ENCODE measurements at regions not wholly inside any gene's neighbourhood (a gene's known extent, or its start where the extent isn't known, plus 50 kb on each side); places are given as distances from the start of the nearest gene placed in this dataset.

DNA sequence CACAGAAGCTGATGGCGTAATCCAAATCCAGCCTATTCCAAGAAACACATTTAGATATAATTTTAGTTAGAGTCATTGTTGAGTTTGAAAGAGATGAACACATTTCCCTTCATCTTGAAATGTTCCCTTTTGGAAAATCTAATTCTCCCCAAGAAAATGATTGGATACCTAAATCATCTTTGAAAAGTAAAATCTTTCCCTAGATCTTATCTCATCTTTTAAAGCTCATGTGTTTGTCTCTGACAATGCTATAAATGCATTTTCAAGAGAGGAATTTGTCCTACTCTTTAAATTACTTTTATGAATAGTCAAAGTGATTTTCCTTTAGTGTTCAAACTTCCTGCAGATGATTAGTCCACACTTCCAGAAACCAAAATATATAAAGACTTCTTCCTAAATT, 82.6 kb upstream of the CNTN6 start:
- H3K4me3 ChIP-seq (ENCODE audit: low read depth, low read length), result no peak overlapping the region
- TF ChIP-seq, protein P1, sequence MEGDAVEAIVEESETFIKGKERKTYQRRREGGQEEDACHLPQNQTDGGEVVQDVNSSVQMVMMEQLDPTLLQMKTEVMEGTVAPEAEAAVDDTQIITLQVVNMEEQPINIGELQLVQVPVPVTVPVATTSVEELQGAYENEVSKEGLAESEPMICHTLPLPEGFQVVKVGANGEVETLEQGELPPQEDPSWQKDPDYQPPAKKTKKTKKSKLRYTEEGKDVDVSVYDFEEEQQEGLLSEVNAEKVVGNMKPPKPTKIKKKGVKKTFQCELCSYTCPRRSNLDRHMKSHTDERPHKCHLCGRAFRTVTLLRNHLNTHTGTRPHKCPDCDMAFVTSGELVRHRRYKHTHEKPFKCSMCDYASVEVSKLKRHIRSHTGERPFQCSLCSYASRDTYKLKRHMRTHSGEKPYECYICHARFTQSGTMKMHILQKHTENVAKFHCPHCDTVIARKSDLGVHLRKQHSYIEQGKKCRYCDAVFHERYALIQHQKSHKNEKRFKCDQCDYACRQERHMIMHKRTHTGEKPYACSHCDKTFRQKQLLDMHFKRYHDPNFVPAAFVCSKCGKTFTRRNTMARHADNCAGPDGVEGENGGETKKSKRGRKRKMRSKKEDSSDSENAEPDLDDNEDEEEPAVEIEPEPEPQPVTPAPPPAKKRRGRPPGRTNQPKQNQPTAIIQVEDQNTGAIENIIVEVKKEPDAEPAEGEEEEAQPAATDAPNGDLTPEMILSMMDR (IDR thresholded peaks at IDR 0.05; ENCODE audit: low read depth, low read length, missing control alignments), result no peak

GRCh38 chr3:1015826-1016225, 77.0 kb upstream of the CNTN6 start:
- TF ChIP-seq, protein P1 (IDR thresholded peaks at IDR 0.05; ENCODE audit: low read depth, low read length, missing control alignments), result no peak

More for the DNA sequence above, 82.6 kb upstream of the CNTN6 start:
- no peak for DNase-seq (ENCODE audit: low read depth)

DNA sequence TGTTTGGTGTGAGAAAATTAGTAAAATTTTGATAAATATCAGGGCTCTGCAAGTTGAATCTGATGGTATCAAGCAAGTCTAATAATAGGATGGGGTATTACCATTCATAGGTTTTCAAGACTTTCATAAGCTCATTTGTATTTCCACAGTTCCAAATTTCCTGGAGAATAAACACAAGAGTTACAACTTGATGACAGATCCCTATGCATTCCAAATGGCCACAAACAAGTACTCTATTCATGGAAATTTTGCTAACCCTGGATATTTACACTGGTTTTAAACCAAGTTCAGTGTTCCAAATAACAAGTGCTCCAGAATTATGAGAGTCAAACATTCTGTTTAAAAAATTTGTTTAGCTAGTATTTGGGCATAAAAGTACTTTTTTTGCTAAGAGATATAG, 75.0 kb upstream of the CNTN6 start:
- TF ChIP-seq, protein P1 (IDR thresholded peaks at IDR 0.05; ENCODE audit: low read depth, low read length, missing control alignments), result no peak
- H3K4me3 ChIP-seq (ENCODE audit: low read depth, low read length), result no peak overlapping the region
- DNase-seq (ENCODE audit: low read depth), result no peak

More at GRCh38 chr3:1015826-1016225, 77.0 kb upstream of the CNTN6 start:
- no peak overlapping the region for H3K4me3 ChIP-seq (ENCODE audit: low read depth, low read length)
- no peak for DNase-seq (ENCODE audit: low read depth)

GRCh38 chr3:1019157-1019556, 73.7 kb upstream of the CNTN6 start:
- DNase-seq (ENCODE audit: low read depth), result no peak
- no peak overlapping the region for H3K4me3 ChIP-seq (ENCODE audit: low read depth, low read length)
- TF ChIP-seq, protein P1 (IDR thresholded peaks at IDR 0.05; ENCODE audit: low read depth, low read length, missing control alignments), result no peak

DNA sequence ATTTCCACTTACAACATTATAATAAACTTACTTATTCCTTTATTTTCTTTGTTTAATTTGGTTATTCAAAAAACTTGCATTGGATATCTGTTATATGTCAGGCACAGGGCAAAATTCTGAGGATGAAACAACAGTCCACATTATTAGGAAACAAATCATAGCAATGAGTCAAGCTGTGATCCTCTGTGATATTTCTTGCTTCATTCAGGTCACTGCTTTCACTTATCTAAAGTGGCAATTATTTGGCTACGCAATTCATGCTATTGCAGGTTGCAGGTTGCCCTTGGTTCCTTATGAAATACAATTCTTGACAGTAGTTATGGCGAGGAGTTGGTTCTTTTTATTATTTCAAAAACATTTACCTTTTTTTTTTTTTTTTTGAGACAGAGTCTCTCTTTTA, 66.4 kb upstream of the CNTN6 start:
- TF ChIP-seq, protein P1 (IDR thresholded peaks at IDR 0.05; ENCODE audit: low read depth, low read length, missing control alignments), result no peak
- H3K4me3 ChIP-seq (ENCODE audit: low read depth, low read length), result no peak overlapping the region
- no peak for DNase-seq (ENCODE audit: low read depth)

GRCh38 chr3:1036207-1036826, 56.5 kb upstream of the CNTN6 start:
- no peak for DNase-seq (ENCODE audit: low read depth)
- TF ChIP-seq, protein P1 (IDR thresholded peaks at IDR 0.05; ENCODE audit: low read depth, low read length, missing control alignments), result no peak
- no peak overlapping the region for H3K4me3 ChIP-seq (ENCODE audit: low read depth, low read length)

DNA sequence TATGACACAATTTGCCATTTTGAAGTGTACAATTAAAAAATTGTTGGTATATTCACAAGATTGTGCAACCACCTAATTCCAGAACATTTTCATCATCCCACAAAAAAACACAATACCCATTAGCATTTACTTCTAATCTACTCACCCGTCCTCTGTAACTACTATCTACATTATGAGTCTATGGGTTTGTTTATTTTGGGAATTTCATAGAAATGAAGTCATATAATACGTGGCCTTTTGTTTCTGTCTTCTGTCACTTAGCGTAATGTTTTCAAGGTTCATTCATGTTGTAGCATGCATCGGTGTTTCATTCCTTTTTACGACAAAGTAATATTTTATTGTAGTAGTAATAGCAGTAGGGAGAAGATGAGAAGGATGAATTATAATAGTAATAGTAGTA, 55.2 kb upstream of the CNTN6 start:
- no peak for DNase-seq (ENCODE audit: low read depth)
- no peak overlapping the region for H3K4me3 ChIP-seq (ENCODE audit: low read depth, low read length)
- TF ChIP-seq, protein P1 (IDR thresholded peaks at IDR 0.05; ENCODE audit: low read depth, low read length, missing control alignments), result no peak

All from GM12864 (cell line).